Sigmoid colon (tissue), 6 donors: ENCODE measurements at regions not wholly inside any gene's neighbourhood (a gene's known extent, or its start where the extent isn't known, plus 50 kb on each side); places are given as distances from the start of the nearest gene placed in this dataset.

ENCODE experiments used
- DNase-seq: peaks from one replicate; pipeline ENCODE4 v3.0.0-alpha.2; 2019
- H3K27ac ChIP-seq, 4 donors: fragments of 200-600 bp; sonication (generic); one replicate each; pipeline ENCODE4 v1.5.1; 2016 to 2019; ENCODE audit warnings: mild to moderate bottlenecking in 1 of 4
- H3K27me3 ChIP-seq, 3 donors: fragments of 200-600 bp; sonication (generic); one replicate each; pipeline ENCODE4 v1.5.1; 2019; ENCODE audit warnings: mild to moderate bottlenecking in 1 of 3
- H3K36me3 ChIP-seq, 4 donors: fragments of 200-600 bp; sonication (generic); one replicate each; pipeline ENCODE4 v1.5.1; 2016 to 2019
- H3K4me1 ChIP-seq, 4 donors: fragments of 200-600 bp; sonication (generic); one replicate each; pipeline ENCODE4 v1.5.1; 2017 to 2019
- H3K4me3 ChIP-seq, 4 donors: fragments of 200-600 bp; sonication (generic); one replicate each; pipeline ENCODE4 v1.5.1; 2017 to 2019; ENCODE audit warnings: mild to moderate bottlenecking in 2 of 4, moderate library complexity in 1 of 4
- H3K9me3 ChIP-seq, 4 donors: fragments of 200-600 bp in 3 of 4; sonication (generic) in 3 of 4; one replicate each; pipeline versions ENCODE4 v1.5.1 to v1.6.1; 2013 to 2019
- CTCF ChIP-seq, 4 experiments: fragments of 450-650 bp in 3 of 4; fragments of 200-600 bp in 1 of 4; IDR thresholded peaks; one replicate each; pipeline ENCODE4 v1.5.1; 2016 to 2019; ENCODE audit warnings: antibody characterized with exemption in 4 of 4, mild to moderate bottlenecking in 3 of 4, moderate library complexity in 2 of 4
- EP300 ChIP-seq, 4 donors: sonication (generic); formaldehyde crosslinking; IDR thresholded peaks; one replicate each; pipeline ENCODE4 v1.6.1; 2017; ENCODE audit warnings: antibody characterized with exemption in 4 of 4
- POLR2A ChIP-seq, 2 donors: fragments of 450-650 bp; IDR thresholded peaks; one replicate each; pipeline ENCODE4 v1.6.1; 2016; ENCODE audit warnings: antibody characterized with exemption in 2 of 2, mild to moderate bottlenecking in 2 of 2, moderate library complexity in 2 of 2
- POLR2AphosphoS5 ChIP-seq, 4 donors: sonication (generic); formaldehyde crosslinking; IDR thresholded peaks; one replicate each; pipeline ENCODE4 v1.6.1; 2017; ENCODE audit warnings: antibody characterized with exemption in 4 of 4
- whole genome bisulfite sequencing, 2 donors: extraction: QIAGEN DNeasy Blood & Tissue Kit; methylation state at CpG; one replicate each; pipeline ENCODE4 v1.1.7; 2013; 5-methylcytosine and 5-hydroxymethylcytosine counted together
- intact Hi-C: fragments of 100-400 bp; cut with DNase I; formaldehyde crosslinking; loops from one replicate; pipeline ENCODE4 v1.15.1; 2023
- donor health status: healthy with polysubstance abuse.
- donor health status: healthy.

- Histone ChIP-seq H3K27ac (no peak overlapping the region), H3K9me3 (no peaks in the 10 kb centered on the region), H3K36me3 (no peaks in the 10 kb centered on the region), H3K27me3 (no peaks in the 10 kb centered on the region), H3K4me1 (no peaks in the 10 kb centered on the region), H3K4me3 (no peak overlapping the region)
- TF ChIP-seq EP300 (IDR thresholded peaks at IDR 0.05): no peak
- TF ChIP-seq POLR2AphosphoS5 (IDR thresholded peaks at IDR 0.05): no peak
- TF ChIP-seq POLR2A (IDR thresholded peaks at IDR 0.05): no peak
- no peak for TF ChIP-seq CTCF (IDR thresholded peaks at IDR 0.05)
- no peak for DNase-seq
- intact Hi-C loops: no loop called here
- WGBS, 2 donors: 67 to 81% methylated on average over 2 of the region's 2 CpGs
Observed at GRCh38 chr12:77118696-77119095, 53.3 kb upstream of the E2F7 start.

- no peaks in the 10 kb centered on the region for H3K9me3 ChIP-seq
- no peaks in the 10 kb centered on the region for H3K36me3 ChIP-seq
- no peak for DNase-seq
- H3K27ac ChIP-seq: no peak overlapping the region
- 83 to 89% methylated on average over 2 of the region's 2 CpGs for WGBS, 2 donors
- no peaks in the 10 kb centered on the region for H3K4me1 ChIP-seq
- TF ChIP-seq POLR2A (IDR thresholded peaks at IDR 0.05) (no peak), EP300 (IDR thresholded peaks at IDR 0.05) (no peak), CTCF (IDR thresholded peaks at IDR 0.05) (no peak), POLR2AphosphoS5 (IDR thresholded peaks at IDR 0.05) (no peak)
- no peak overlapping the region for H3K4me3 ChIP-seq
- intact Hi-C loops: no loop called here
- no peaks in the 10 kb centered on the region for H3K27me3 ChIP-seq
Observed at GRCh38 chr12:77116277-77116676, 50.9 kb upstream of the E2F7 start.

- intact Hi-C loops: no loop called here
- no peaks in the 10 kb centered on the region for H3K4me1 ChIP-seq
- TF ChIP-seq POLR2A (IDR thresholded peaks at IDR 0.05): no peak
- no peak for TF ChIP-seq POLR2AphosphoS5 (IDR thresholded peaks at IDR 0.05)
- TF ChIP-seq EP300 (IDR thresholded peaks at IDR 0.05): no peak
- no peak for TF ChIP-seq CTCF (IDR thresholded peaks at IDR 0.05)
- no peak overlapping the region for H3K4me3 ChIP-seq
- 79 to 89% methylated on average over 1 of the region's 1 CpG for WGBS, 2 donors
- H3K36me3 ChIP-seq: no peaks in the 10 kb centered on the region
- H3K27me3 ChIP-seq: no peaks in the 10 kb centered on the region
- DNase-seq: no peak
- no peak overlapping the region for H3K27ac ChIP-seq
- H3K9me3 ChIP-seq: no peaks in the 10 kb centered on the region
Observed at GRCh38 chr12:77115471-77115870, 50.1 kb upstream of the E2F7 start.
